ENCODE measurements at regions not wholly inside any gene's neighbourhood (a gene's known extent, or its start where the extent isn't known, plus 50 kb on each side); places are given as distances from the start of the nearest gene placed in this dataset.

DNA sequence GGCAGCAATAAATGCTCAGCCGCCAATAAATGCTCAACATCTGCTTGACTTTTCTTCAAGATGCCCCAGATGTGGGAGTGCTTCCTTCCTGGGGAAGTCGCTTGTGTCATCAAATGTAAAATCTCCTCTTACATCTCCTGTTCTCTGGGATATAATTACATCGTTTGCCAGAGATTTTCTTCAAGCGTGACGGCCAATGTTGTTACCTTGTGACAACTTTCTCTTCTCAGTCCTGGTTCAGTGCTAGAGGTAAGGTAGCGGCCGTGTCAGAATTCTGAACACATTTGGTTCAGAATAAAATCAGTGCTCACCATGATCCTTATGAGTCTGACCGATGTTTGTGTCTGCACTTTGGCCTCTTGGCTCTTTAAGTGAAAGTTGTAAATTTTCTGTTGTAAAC, 102.5 kb downstream of the ASMT start:
- no peak for TF ChIP-seq JUNB (IDR thresholded peaks at IDR 0.05)
- TF ChIP-seq KDM1A (IDR thresholded peaks at IDR 0.05; ENCODE audit: low read depth) = no peak
- TF ChIP-seq, protein P1, sequence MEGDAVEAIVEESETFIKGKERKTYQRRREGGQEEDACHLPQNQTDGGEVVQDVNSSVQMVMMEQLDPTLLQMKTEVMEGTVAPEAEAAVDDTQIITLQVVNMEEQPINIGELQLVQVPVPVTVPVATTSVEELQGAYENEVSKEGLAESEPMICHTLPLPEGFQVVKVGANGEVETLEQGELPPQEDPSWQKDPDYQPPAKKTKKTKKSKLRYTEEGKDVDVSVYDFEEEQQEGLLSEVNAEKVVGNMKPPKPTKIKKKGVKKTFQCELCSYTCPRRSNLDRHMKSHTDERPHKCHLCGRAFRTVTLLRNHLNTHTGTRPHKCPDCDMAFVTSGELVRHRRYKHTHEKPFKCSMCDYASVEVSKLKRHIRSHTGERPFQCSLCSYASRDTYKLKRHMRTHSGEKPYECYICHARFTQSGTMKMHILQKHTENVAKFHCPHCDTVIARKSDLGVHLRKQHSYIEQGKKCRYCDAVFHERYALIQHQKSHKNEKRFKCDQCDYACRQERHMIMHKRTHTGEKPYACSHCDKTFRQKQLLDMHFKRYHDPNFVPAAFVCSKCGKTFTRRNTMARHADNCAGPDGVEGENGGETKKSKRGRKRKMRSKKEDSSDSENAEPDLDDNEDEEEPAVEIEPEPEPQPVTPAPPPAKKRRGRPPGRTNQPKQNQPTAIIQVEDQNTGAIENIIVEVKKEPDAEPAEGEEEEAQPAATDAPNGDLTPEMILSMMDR (IDR thresholded peaks at IDR 0.05) = no peak
- TF ChIP-seq SMC3 (IDR thresholded peaks at IDR 0.05) = no peak
- TF ChIP-seq ZFP36 (IDR thresholded peaks at IDR 0.05; ENCODE audit: borderline replicate concordance, partially characterized antibody) = no peak
- no peak for TF ChIP-seq HOXA7 (CRISPR knock-in tag; IDR thresholded peaks at IDR 0.05)
- TF ChIP-seq RAD21 (conservative IDR thresholded peaks at IDR 0.05 in 1 of 2, IDR thresholded peaks at IDR 0.05 in 1 of 2) = no peak
